Small intestine (tissue), 7 donors: ENCODE measurements at regions not wholly inside any gene's neighbourhood (a gene's known extent, or its start where the extent isn't known, plus 50 kb on each side); places are given as distances from the start of the nearest gene placed in this dataset.

Experiments
- DNase-seq, 2 donors: peaks; one replicate each; pipeline versions ENCODE4 v3.0.0 to v3.0.0-alpha.2; 2013
- FAIRE-seq: peaks from 2 replicates; lab custom pipeline; 2012; peaks lifted over from hg19 to GRCh38; lab: Jason Lieb, UNC
- H3K27ac ChIP-seq, 3 donors: one replicate each; pipeline ENCODE4 v1.5.1; 2013; ENCODE audit warnings: low read length in 2 of 3, mild to moderate bottlenecking in 2 of 3, control low read depth in 1 of 3, inconsistent platforms in 1 of 3, low read depth in 1 of 3, moderate library complexity in 1 of 3
- H3K27me3 ChIP-seq, 3 donors: one replicate each; pipeline ENCODE4 v1.6.1; 2013; ENCODE audit warnings: low read length in 3 of 3, inconsistent platforms in 1 of 3; ENCODE audit not compliant: control insufficient read depth in 3 of 3, insufficient read depth in 3 of 3
- H3K36me3 ChIP-seq, 3 donors: one replicate each; pipeline ENCODE4 v1.6.1; 2013; ENCODE audit warnings: low read length in 3 of 3, inconsistent platforms in 1 of 3, low read depth in 1 of 3, mild to moderate bottlenecking in 1 of 3, moderate library complexity in 1 of 3; ENCODE audit not compliant: control insufficient read depth in 3 of 3, insufficient read depth in 2 of 3
- H3K4me1 ChIP-seq, 3 donors: one replicate each; pipeline ENCODE4 v1.6.1; 2013; ENCODE audit warnings: low read length in 2 of 3, inconsistent platforms in 1 of 3, low read depth in 1 of 3, mild to moderate bottlenecking in 1 of 3, moderate library complexity in 1 of 3; ENCODE audit not compliant: control insufficient read depth in 3 of 3, insufficient read depth in 2 of 3
- H3K4me3 ChIP-seq, 3 donors: one replicate each; pipeline ENCODE4 v1.5.1; 2013; ENCODE audit warnings: low read length in 3 of 3, control low read depth in 1 of 3, inconsistent platforms in 1 of 3, low read depth in 1 of 3, mild to moderate bottlenecking in 1 of 3, moderate library complexity in 1 of 3
- H3K9me3 ChIP-seq, 2 donors: one replicate each; pipeline ENCODE4 v1.6.1; 2013; ENCODE audit warnings: low read depth in 1 of 2, low read length in 1 of 2; ENCODE audit not compliant: control insufficient read depth in 2 of 2, insufficient read depth in 1 of 2
- WGBS, 3 donors: extraction: QIAGEN DNeasy Blood & Tissue Kit; methylation state at CpG; one replicate each; pipeline ENCODE4 v1.1.7; 2013; 5-methylcytosine and 5-hydroxymethylcytosine counted together
- donor health status: healthy with polysubstance abuse.
- donor health status: control.
- donor health status: control.
- donor health status: Bipolar disorder and iron deficiency.
- donor health status: healthy.

DNA sequence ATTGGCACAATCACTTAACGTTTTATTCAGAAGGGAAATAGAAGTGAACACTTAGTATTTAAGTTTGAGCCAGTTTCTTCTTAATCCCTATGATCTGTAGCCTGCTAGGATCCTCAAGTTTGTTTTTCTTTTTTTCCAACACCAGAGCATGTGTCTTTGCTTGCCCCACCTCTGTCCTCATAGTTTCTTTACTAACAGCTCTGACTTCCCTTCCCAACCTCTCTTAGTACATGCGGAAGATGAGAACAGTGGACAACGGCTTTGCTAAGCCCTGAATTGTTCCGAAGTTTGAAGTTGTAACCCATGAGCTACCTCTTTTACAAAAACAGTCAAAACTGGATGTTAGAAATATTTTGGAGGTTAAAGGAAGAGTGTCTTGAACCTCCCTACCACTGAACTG is 61.7 kb upstream of the TAF11L2 start:
- H3K4me1 ChIP-seq: no peaks in the 10 kb centered on the region
- H3K27me3 ChIP-seq: no peaks in the 10 kb centered on the region
- H3K36me3 ChIP-seq: no peaks in the 10 kb centered on the region
- FAIRE-seq: no peak
- no peak for DNase-seq
- peaks cover 0 to 2% of the 10 kb centered on the region in 2 donors for H3K9me3 ChIP-seq
- H3K27ac ChIP-seq: no peak overlapping the region
- 42 to 65% (median 58%) methylated on average over 4 of the region's 4 CpGs for WGBS, 3 donors
- H3K4me3 ChIP-seq: no peak overlapping the region

DNA sequence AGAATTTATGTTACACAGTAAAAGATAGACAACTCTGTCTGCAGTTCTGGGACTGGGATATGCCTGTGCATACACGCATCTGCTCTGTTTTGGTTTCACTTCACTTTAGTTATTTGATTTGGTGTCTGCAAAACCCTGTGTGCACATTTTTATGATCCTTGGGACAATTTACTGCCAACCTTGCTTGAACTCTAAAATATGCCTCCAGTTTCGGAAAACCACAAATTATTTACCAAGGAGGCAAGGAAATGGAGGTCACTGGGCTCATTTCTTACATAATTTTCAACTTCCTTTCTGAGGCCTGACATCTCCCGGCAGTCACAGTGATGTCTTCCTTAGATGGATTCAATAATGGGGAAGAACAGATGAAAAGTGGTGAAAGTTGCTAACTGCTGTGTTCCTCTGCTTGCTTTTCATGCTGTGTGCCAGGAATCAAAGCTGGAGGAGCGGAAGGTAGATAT is 61.2 kb upstream of the TAF11L2 start:
- H3K4me3 ChIP-seq: no peak overlapping the region
- 42 to 67% (median 55%) methylated on average over 4 of the region's 4 CpGs for WGBS, 3 donors
- FAIRE-seq (no peak), DNase-seq (no peak)
- no peaks in the 10 kb centered on the region for H3K27me3 ChIP-seq
- H3K36me3 ChIP-seq: no peaks in the 10 kb centered on the region
- no peaks in the 10 kb centered on the region for H3K4me1 ChIP-seq
- H3K9me3 ChIP-seq: peaks cover 0 to 2% of the 10 kb centered on the region in 2 donors
- H3K27ac ChIP-seq: peak overlapping the region in 1 of 3 donors; percentile 50

DNA sequence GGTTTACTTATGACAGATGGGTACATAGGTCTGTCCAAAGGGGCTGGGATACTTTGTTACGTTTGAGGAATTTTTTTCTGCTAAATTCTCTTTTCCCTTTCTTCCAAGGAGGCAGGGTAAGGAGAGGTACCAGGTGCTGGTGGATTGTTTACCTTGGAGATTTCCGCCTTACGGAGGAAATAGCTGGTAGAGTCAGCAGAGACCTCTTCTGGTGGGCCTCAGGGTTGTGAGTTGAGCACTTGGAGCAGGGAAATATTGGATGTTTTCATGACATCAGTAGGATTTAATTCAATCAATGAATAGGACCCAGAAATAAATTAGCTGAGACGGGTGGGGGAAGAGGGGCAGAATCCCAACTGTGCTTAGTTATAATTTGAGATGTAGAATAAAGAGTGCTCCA is 60.0 kb upstream of the TAF11L2 start:
- FAIRE-seq: no peak
- 82 to 86% (median 84%) methylated on average over 4 of the region's 4 CpGs for WGBS, 3 donors
- no peak for DNase-seq

DNA sequence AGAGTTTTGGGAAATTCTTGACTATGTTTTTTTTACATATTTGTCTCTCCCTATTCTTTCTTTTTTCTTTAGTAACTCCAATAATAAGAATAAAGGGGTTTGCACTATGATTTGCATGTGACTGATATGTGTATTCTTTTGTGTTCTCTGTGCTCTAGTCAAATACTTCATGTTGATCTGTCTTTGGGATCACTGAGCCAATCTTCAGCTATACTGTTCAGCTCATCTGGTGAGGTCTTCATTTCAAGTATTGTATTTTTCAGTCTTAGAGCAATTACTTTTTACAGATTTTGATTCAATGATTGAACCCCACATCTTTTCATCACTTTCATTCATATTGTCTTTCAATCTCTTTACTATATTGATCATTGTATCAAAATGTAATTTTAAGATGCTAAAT is 58.1 kb upstream of the TAF11L2 start:
- H3K9me3 ChIP-seq: peaks cover 2% of the 10 kb centered on the region in 2 donors
- no peak overlapping the region for H3K4me3 ChIP-seq
- no peak for DNase-seq
- no peak for FAIRE-seq
- H3K27me3 ChIP-seq: no peaks in the 10 kb centered on the region
- H3K27ac ChIP-seq: no peak overlapping the region
- no peaks in the 10 kb centered on the region for H3K36me3 ChIP-seq
- H3K4me1 ChIP-seq: no peaks in the 10 kb centered on the region

More for the DNA sequence above, 60.0 kb upstream of the TAF11L2 start:
- Histone ChIP-seq H3K27ac (no peak overlapping the region), H3K27me3 (no peaks in the 10 kb centered on the region), H3K4me3 (no peak overlapping the region), H3K9me3 (peaks cover 2% of the 10 kb centered on the region in 2 donors), H3K36me3 (no peaks in the 10 kb centered on the region), H3K4me1 (no peaks in the 10 kb centered on the region)

DNA sequence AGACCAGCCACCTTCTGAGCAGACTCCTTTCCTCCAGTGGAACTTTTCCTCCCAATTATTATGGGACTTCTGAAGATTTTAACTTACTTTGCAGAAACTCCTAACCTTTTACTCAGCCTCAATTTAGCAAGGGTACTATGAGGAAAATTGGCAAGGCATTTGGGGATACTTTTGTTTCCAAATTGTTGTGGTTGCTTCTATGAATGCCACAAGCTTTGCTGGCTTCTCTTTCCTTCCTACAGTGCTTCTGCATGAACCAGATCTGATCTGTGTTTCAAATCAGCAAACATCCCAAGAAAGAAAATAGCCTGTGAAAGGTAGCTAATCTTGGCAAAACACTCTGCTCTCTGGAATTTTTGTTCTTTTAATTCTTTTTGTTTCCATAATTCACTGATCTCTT is 57.3 kb upstream of the TAF11L2 start:
- Histone ChIP-seq H3K9me3 (peaks cover 2% of the 10 kb centered on the region in 2 donors), H3K4me1 (no peaks in the 10 kb centered on the region), H3K4me3 (no peak overlapping the region), H3K27ac (no peak overlapping the region), H3K27me3 (no peaks in the 10 kb centered on the region), H3K36me3 (no peaks in the 10 kb centered on the region)
- no peak for FAIRE-seq
- no peak for DNase-seq

DNA sequence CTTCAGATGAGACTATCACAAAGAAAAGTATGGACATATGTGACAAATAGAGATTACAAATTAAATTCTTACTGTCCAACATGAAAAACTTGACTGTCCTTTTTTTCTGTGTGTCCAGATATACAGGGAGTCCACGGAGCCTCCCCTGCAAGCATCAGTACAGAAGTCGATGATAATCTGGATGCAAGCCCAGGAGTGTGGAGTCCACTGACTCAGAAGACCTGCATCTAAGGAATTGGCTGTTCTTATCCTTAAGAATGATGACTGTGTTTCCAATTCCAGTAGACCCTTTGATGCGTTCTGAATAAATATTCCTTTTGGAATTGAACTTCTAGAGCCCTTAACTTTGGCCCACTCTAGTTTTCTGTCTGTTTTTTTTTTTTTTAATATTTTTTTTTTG is 56.7 kb upstream of the TAF11L2 start:
- WGBS, 3 donors: 82 to 88% (median 88%) methylated on average over 3 of the region's 3 CpGs
- Histone ChIP-seq H3K36me3 (no peaks in the 10 kb centered on the region), H3K4me1 (no peaks in the 10 kb centered on the region), H3K27me3 (no peaks in the 10 kb centered on the region), H3K9me3 (peaks cover 2% of the 10 kb centered on the region in 2 donors), H3K27ac (no peak overlapping the region), H3K4me3 (no peak overlapping the region)
- DNase-seq: no peak
- FAIRE-seq: no peak

- no peak for FAIRE-seq
- no peaks in the 10 kb centered on the region for H3K27me3 ChIP-seq
- WGBS, 3 donors: 86 to 94% (median 90%) methylated on average over 23 of the region's 23 CpGs
- DNase-seq: no peak
- no peaks in the 10 kb centered on the region for H3K36me3 ChIP-seq
- H3K27ac ChIP-seq: no peak overlapping the region
- H3K4me1 ChIP-seq: no peaks in the 10 kb centered on the region
- H3K4me3 ChIP-seq: no peak overlapping the region
- H3K9me3 ChIP-seq: peaks cover 2% of the 10 kb centered on the region in 2 donors
Measured at GRCh38 chr5:17443333-17444130, 54.5 kb upstream of the TAF11L2 start.

DNA sequence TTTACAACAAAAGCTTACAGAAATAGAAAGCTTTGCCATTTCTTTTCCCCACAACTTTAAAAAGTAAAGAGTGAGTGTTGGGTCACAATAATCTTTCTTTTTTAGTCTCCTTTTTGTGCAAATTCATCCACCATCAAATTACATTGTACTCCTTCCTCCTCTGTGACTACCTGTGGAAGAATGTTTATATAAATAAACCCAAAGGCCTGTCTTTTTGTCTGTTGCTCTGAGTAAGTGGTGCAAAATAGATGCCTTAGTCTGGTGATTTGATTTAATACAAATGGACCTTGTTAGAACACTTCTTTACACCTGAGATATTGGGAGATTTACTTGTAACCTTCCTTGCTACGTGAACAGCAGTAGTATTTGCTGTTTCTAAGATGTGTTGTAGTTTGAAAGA is 53.5 kb upstream of the TAF11L2 start:
- Histone ChIP-seq H3K27me3 (no peaks in the 10 kb centered on the region), H3K9me3 (peaks cover 0 to 2% of the 10 kb centered on the region in 2 donors), H3K4me3 (no peak overlapping the region), H3K36me3 (no peaks in the 10 kb centered on the region), H3K27ac (no peak overlapping the region), H3K4me1 (no peaks in the 10 kb centered on the region)
- 28 to 46% (median 28%) methylated on average over 1 of the region's 1 CpG for WGBS, 3 donors
- DNase-seq (no peak), FAIRE-seq (no peak)

- Histone ChIP-seq H3K36me3 (no peaks in the 10 kb centered on the region), H3K27ac (no peak overlapping the region), H3K4me3 (no peak overlapping the region), H3K4me1 (no peaks in the 10 kb centered on the region), H3K9me3 (peaks cover 0 to 2% of the 10 kb centered on the region in 2 donors), H3K27me3 (no peaks in the 10 kb centered on the region)
- WGBS, 3 donors: 42 to 75% (median 50%) methylated on average over 2 of the region's 2 CpGs
- FAIRE-seq (no peak), DNase-seq (no peak)
Measured at GRCh38 chr5:17445185-17445584, 52.8 kb upstream of the TAF11L2 start.
